ENCODE measurements at regions not wholly inside any gene's neighbourhood (a gene's known extent, or its start where the extent isn't known, plus 50 kb on each side); places are given as distances from the start of the nearest gene placed in this dataset.

GRCh38 chr2:8494589-8494988 lies 187.3 kb upstream of the ID2 start:
- no peak for DNase-seq (ENCODE audit: low read depth)
- H3K4me3 ChIP-seq (ENCODE audit: low read depth, low read length) = no peak overlapping the region
- TF ChIP-seq CTCF (conservative IDR thresholded peaks at IDR 0.05; ENCODE audit: low read depth, low read length) = no peak

- H3K4me3 ChIP-seq (ENCODE audit: low read depth, low read length) = no peak overlapping the region
- no peak for DNase-seq (ENCODE audit: low read depth)
- TF ChIP-seq CTCF (conservative IDR thresholded peaks at IDR 0.05; ENCODE audit: low read depth, low read length) = no peak
These were observed 186.5 kb upstream of the ID2 start for GRCh38 chr2:8495189-8495989.

GRCh38 chr2:8496079-8496478 lies 185.8 kb upstream of the ID2 start:
- no peak for TF ChIP-seq CTCF (conservative IDR thresholded peaks at IDR 0.05; ENCODE audit: low read depth, low read length)
- DNase-seq (ENCODE audit: low read depth) = no peak

GRCh38 chr2:8496617-8497016 lies 185.2 kb upstream of the ID2 start:
- no peak overlapping the region for H3K4me3 ChIP-seq (ENCODE audit: low read depth, low read length)
- no peak for DNase-seq (ENCODE audit: low read depth)
- no peak for TF ChIP-seq CTCF (conservative IDR thresholded peaks at IDR 0.05; ENCODE audit: low read depth, low read length)

More at GRCh38 chr2:8496079-8496478, 185.8 kb upstream of the ID2 start:
- no peak overlapping the region for H3K4me3 ChIP-seq (ENCODE audit: low read depth, low read length)

- no peak for DNase-seq (ENCODE audit: low read depth)
- no peak for TF ChIP-seq CTCF (conservative IDR thresholded peaks at IDR 0.05; ENCODE audit: low read depth, low read length)
- no peak overlapping the region for H3K4me3 ChIP-seq (ENCODE audit: low read depth, low read length)
These were observed 182.9 kb upstream of the ID2 start for GRCh38 chr2:8498994-8499393.

GRCh38 chr2:8500124-8501054 lies 181.5 kb upstream of the ID2 start:
- TF ChIP-seq CTCF (conservative IDR thresholded peaks at IDR 0.05; ENCODE audit: low read depth, low read length) = no peak
- H3K4me3 ChIP-seq (ENCODE audit: low read depth, low read length) = no peak overlapping the region
- DNase-seq (ENCODE audit: low read depth) = no peak

Measured in epithelial cell of proximal tubule (primary cell).